HepG2 (cell line): ENCODE measurements at regions not wholly inside any gene's neighbourhood (a gene's known extent, or its start where the extent isn't known, plus 50 kb on each side); places are given as distances from the start of the nearest gene placed in this dataset.

Experiments
- ATAC-seq: fragments of 200-7000 bp; cut with Tn5 transposase; 3 replicates; pipeline ENCODE4 v1.9.1; 2020; ENCODE audit warnings: mild to moderate bottlenecking, moderate library complexity
- BruUV-seq: library from RNA; stranded (reverse); fragments of 400-500 nt; replicated peaks from 2 replicates; lab custom pipeline; 2021; lab: Mats Ljungman, UMichigan
- CTCF ChIA-PET: fragments of 300-600 bp; formaldehyde crosslinking; extraction: SDS; loops from one replicate; lab custom pipeline; 2021; ENCODE audit warnings: low total read pairs, inconsistent platforms, low intra/inter-chr PET ratio; lab: Yijun Ruan, JAX
- POLR2A ChIA-PET: fragments of 350-600 bp; sonication (Branson Sonifier 250); formaldehyde crosslinking; loops from one replicate; lab custom pipeline; 2020; ENCODE audit warnings: antibody characterized with exemption, inconsistent platforms; lab: Yijun Ruan, JAX
- DNase-seq: peaks from one replicate; pipeline ENCODE4 v3.0.0-alpha.2; 2015; ENCODE audit warnings: low spot score
- FAIRE-seq: peaks from 3 replicates; lab custom pipeline; 2011; peaks lifted over from hg19 to GRCh38; lab: Jason Lieb, UNC
- H2AFZ ChIP-seq: one replicate; pipeline ENCODE4 v1.6.1; 2011; ENCODE audit warnings: low read length, inconsistent platforms
- H3K27ac ChIP-seq: fragments of 300-600 bp; 3 replicates; pipeline ENCODE4 v1.8.0; 2011; ENCODE audit warnings: mixed run types, mild to moderate bottlenecking, mixed read lengths, low read length, inconsistent platforms; ENCODE audit not compliant: insufficient read depth; ENCODE audit errors: extremely low read length
- H3K27me3 ChIP-seq, 2 experiments: fragments of 200-600 bp in 1 of 2; 2 replicates in 1 of 2; 3 replicates in 1 of 2; pipeline versions ENCODE4 v1.6.0 to v1.8.0; 2011; ENCODE audit warnings: low read length in 2 of 2, mild to moderate bottlenecking in 2 of 2, moderate library complexity in 2 of 2, inconsistent platforms in 1 of 2; ENCODE audit not compliant: insufficient read depth in 2 of 2, control insufficient read depth in 1 of 2
- H3K36me3 ChIP-seq, 2 experiments: fragments of 200-600 bp in 1 of 2; replicated peaks in 1 of 2; 2 replicates in 1 of 2; 3 replicates in 1 of 2; pipeline versions ENCODE4 v1.5.1 to v1.8.0; 2011; ENCODE audit warnings: low read length in 2 of 2, inconsistent platforms in 1 of 2; ENCODE audit not compliant: insufficient read depth in 2 of 2, control insufficient read depth in 1 of 2
- H3K4me1 ChIP-seq: 2 replicates; pipeline ENCODE4 v1.5.1; 2012; ENCODE audit warnings: low read length, inconsistent platforms; ENCODE audit not compliant: insufficient read depth
- H3K4me2 ChIP-seq: 2 replicates; pipeline ENCODE4 v1.6.0; 2011; ENCODE audit warnings: low read depth, low read length, inconsistent platforms
- H3K4me3 ChIP-seq, 3 experiments: fragments of 200-600 bp in 1 of 3; sonication (generic), shearing (Covaris generic) in 1 of 3; replicated peaks in 1 of 3; 2 replicates each; pipeline ENCODE4 v1.5.1; 2011 to 2016; ENCODE audit warnings: low read length in 3 of 3, inconsistent platforms in 2 of 3, low read depth in 2 of 3, mild to moderate bottlenecking in 2 of 3, control low read depth in 1 of 3, mixed read lengths in 1 of 3; ENCODE audit not compliant: insufficient read depth in 1 of 3
- H3K79me2 ChIP-seq: one replicate; pipeline ENCODE4 v1.6.1; 2011; ENCODE audit warnings: low read length, inconsistent platforms; ENCODE audit not compliant: insufficient read depth
- H3K9ac ChIP-seq: 2 replicates; pipeline ENCODE4 v1.6.0; 2011; ENCODE audit warnings: mild to moderate bottlenecking, low read depth, low read length, inconsistent platforms; ENCODE audit not compliant: insufficient read depth
- H3K9me3 ChIP-seq: 2 replicates; pipeline ENCODE4 v1.5.1; 2012; ENCODE audit warnings: mild to moderate bottlenecking, low read length
- H4K20me1 ChIP-seq: 2 replicates; pipeline ENCODE4 v1.6.0; 2011; ENCODE audit warnings: inconsistent platforms, mild to moderate bottlenecking, low read length, moderate library complexity; ENCODE audit not compliant: insufficient read depth
- DMTF1 ChIP-seq: sonication (generic); formaldehyde crosslinking; IDR thresholded peaks from 2 replicates; pipeline ENCODE4 v1.4.0; 2020; ENCODE audit warnings: mild to moderate bottlenecking, missing genetic modification reagents
- MIER2 ChIP-seq: IDR thresholded peaks from 2 replicates; pipeline ENCODE4 v1.6.1; 2016; ENCODE audit warnings: missing biosample characterization, missing genetic modification reagents
- NCOA5 ChIP-seq: sonication (generic); formaldehyde crosslinking; IDR thresholded peaks from 2 replicates; pipeline ENCODE4 v1.4.0; 2020; ENCODE audit warnings: missing genetic modification reagents
- SP1 ChIP-seq, 2 experiments: fragments of 450-650 bp in 1 of 2; sonication (generic) in 1 of 2; formaldehyde crosslinking in 1 of 2; IDR thresholded peaks; 2 replicates each; pipeline versions ENCODE4 v1.4.0 to v1.6.1; 2016 to 2020; ENCODE audit warnings: missing genetic modification reagents in 1 of 2
- YEATS2 ChIP-seq: sonication (generic); formaldehyde crosslinking; IDR thresholded peaks from 2 replicates; pipeline ENCODE4 v1.4.0; 2020; ENCODE audit warnings: missing genetic modification reagents, borderline replicate concordance
- ZBTB2 ChIP-seq: sonication (generic); formaldehyde crosslinking; IDR thresholded peaks from 2 replicates; pipeline ENCODE4 v1.8.0; 2022; ENCODE audit warnings: low read depth, missing genetic modification reagents
- ZFP36L2 ChIP-seq: sonication (generic); formaldehyde crosslinking; IDR thresholded peaks from 2 replicates; pipeline ENCODE4 v1.4.0; 2020; ENCODE audit warnings: missing genetic modification reagents
- ZFX ChIP-seq: sonication (generic); formaldehyde crosslinking; IDR thresholded peaks from 2 replicates; pipeline ENCODE4 v1.4.0; 2020; ENCODE audit warnings: mild to moderate bottlenecking, low read depth, missing genetic modification reagents, moderate library complexity
- ZNF24 ChIP-seq: fragments of 450-650 bp; IDR thresholded peaks from 2 replicates; pipeline ENCODE4 v1.6.1; 2017; ENCODE audit warnings: antibody characterized with exemption, mild to moderate bottlenecking
- ZNF282 ChIP-seq: fragments of 450-650 bp; IDR thresholded peaks from 2 replicates; pipeline ENCODE4 v1.6.1; 2018; ENCODE audit not compliant: partially characterized antibody
- WGBS: methylation state at CpG from one replicate; pipeline ENCODE4 v1.1.6; 2017; ENCODE audit warnings: low lambda C conversion rate; 5-methylcytosine and 5-hydroxymethylcytosine counted together
- in situ Hi-C: cut with HindIII; loops from 2 replicates; pipeline ENCODE4 v1.10.0; 2017; ENCODE audit warnings: low pct_unique_long_range_greater_than_20kb; ENCODE audit not compliant: extremely low pct_ligation_motif_present
- intact Hi-C: fragments of 100-400 bp; cut with micrococcal nuclease; formaldehyde crosslinking; loops from one replicate; pipeline ENCODE4 v1.10.0; 2022; ENCODE audit not compliant: unreplicated experiment
- TF ChIP-seq, protein P1 (sequence below): sonication (generic); formaldehyde crosslinking; IDR thresholded peaks from 2 replicates; pipeline ENCODE4 v1.4.0; 2020; ENCODE audit warnings: missing genetic modification reagents, mild to moderate bottlenecking, borderline replicate concordance

- FAIRE-seq (no peak), ATAC-seq (no peak), DNase-seq (no peak)
- BruUV-seq: no TSS peak
- peaks cover 0 to 8% of the 10 kb centered on the region in 2 experiments; a peak in 2 of 5 replicates for H3K27me3 ChIP-seq
- no peak overlapping the region for H3K4me2 ChIP-seq
- H3K36me3 ChIP-seq: no peaks in the 10 kb centered on the region
- POLR2A ChIA-PET: no interaction called here
- H3K4me1 ChIP-seq: no peaks in the 10 kb centered on the region
- no peaks in the 10 kb centered on the region for H4K20me1 ChIP-seq
- CTCF ChIA-PET: no interaction called here
- no peak overlapping the region for H3K27ac ChIP-seq
- 9% methylated on average over 3 of the region's 3 CpGs for WGBS
- no peak overlapping the region for H2AFZ ChIP-seq
- H3K79me2 ChIP-seq: no peaks in the 10 kb centered on the region
- intact Hi-C loops (no loop called here), in situ Hi-C loops (no loop called here)
- no peak overlapping the region for H3K9ac ChIP-seq
- TF ChIP-seq SP1 (IDR thresholded peaks at IDR 0.05) (no peak), SP1 (CRISPR knock-in tag; IDR thresholded peaks at IDR 0.05) (no peak), ZBTB2 (no peak), ZFP36L2 (CRISPR knock-in tag) (no peak), ZNF24 (no peak), ZFX (CRISPR knock-in tag) (no peak), MIER2 (CRISPR knock-in tag) (no peak), ZNF282 (no peak), DMTF1 (CRISPR knock-in tag) (no peak), YEATS2 (no peak), NCOA5 (CRISPR knock-in tag) (no peak)
- TF ChIP-seq, protein P1, sequence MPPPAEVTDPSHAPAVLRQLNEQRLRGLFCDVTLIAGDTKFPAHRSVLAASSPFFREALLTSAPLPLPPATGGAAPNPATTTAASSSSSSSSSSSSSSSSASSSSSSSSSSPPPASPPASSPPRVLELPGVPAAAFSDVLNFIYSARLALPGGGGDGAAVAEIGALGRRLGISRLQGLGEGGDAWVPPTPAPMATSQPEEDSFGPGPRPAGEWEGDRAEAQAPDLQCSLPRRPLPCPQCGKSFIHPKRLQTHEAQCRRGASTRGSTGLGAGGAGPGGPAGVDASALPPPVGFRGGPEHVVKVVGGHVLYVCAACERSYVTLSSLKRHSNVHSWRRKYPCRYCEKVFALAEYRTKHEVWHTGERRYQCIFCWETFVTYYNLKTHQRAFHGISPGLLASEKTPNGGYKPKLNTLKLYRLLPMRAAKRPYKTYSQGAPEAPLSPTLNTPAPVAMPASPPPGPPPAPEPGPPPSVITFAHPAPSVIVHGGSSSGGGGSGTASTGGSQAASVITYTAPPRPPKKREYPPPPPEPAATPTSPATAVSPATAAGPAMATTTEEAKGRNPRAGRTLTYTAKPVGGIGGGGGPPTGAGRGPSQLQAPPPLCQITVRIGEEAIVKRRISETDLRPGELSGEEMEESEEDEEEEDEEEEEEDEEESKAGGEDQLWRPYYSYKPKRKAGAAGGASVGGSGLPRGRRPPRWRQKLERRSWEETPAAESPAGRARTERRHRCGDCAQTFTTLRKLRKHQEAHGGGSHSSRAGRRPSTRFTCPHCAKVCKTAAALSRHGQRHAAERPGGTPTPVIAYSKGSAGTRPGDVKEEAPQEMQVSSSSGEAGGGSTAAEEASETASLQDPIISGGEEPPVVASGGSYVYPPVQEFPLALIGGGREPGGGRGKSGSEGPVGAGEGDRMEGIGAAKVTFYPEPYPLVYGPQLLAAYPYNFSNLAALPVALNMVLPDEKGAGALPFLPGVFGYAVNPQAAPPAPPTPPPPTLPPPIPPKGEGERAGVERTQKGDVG: no peak
- no peak overlapping the region for H3K4me3 ChIP-seq
- no peaks in the 10 kb centered on the region for H3K9me3 ChIP-seq
Measured at GRCh38 chr10:4351723-4352413, 474.1 kb upstream of the AKR1E2 start.
